C1 segment of cervical spinal cord (tissue), 14 donors: ENCODE measurements at regions not wholly inside any gene's neighbourhood (a gene's known extent, or its start where the extent isn't known, plus 50 kb on each side); places are given as distances from the start of the nearest gene placed in this dataset.
A peak's percentile ranks its signal among the peaks of the same experiment; 100 is the strongest.
"Not testable (repeated sequence)": the region's sequence is repeated elsewhere in the genome, so short reads cannot be mapped to it uniquely, and the experiment has no call there.

Experiments used
- DNase-seq, 14 donors: peaks; one replicate each; lab custom pipeline; 2025; lab: John Stamatoyannopoulos, UW

GRCh38 chr1:98575955-98576354, 85.6 kb upstream of the SNX7 start:
- no peak for DNase-seq

- no peak for DNase-seq
Measured at GRCh38 chr1:98565951-98566350, 95.6 kb upstream of the SNX7 start.

- no peak for DNase-seq
Measured at GRCh38 chr1:98559291-98559690, 102.2 kb upstream of the SNX7 start.

- peak in 2 of 14 donors; percentile 3 to 5 for DNase-seq
Measured at GRCh38 chr1:98557895-98558294, 103.6 kb upstream of the SNX7 start.

GRCh38 chr1:98556521-98557158, 104.9 kb upstream of the SNX7 start:
- no peak for DNase-seq

- DNase-seq, result no peak
Measured at GRCh38 chr1:98555814-98556213, 105.7 kb upstream of the SNX7 start.

- DNase-seq, result not testable (repeated sequence)
Measured at GRCh38 chr1:98552576-98553074, 108.9 kb upstream of the SNX7 start.

- no peak for DNase-seq
Measured at GRCh38 chr1:98550076-98550475, 111.4 kb upstream of the SNX7 start.

GRCh38 chr1:98546319-98546718, 115.2 kb upstream of the SNX7 start:
- DNase-seq, result no peak

GRCh38 chr1:98538106-98538505, 123.4 kb upstream of the SNX7 start:
- DNase-seq, result no peak

- DNase-seq, result no peak
Measured at GRCh38 chr1:98523256-98523655, 138.3 kb upstream of the SNX7 start.

- no peak for DNase-seq
Measured at GRCh38 chr1:98516306-98516705, 145.2 kb upstream of the SNX7 start.

- no peak for DNase-seq
Measured at GRCh38 chr1:98515744-98516143, 145.8 kb upstream of the SNX7 start.

GRCh38 chr1:98512216-98512615, 149.3 kb upstream of the SNX7 start:
- not testable (repeated sequence) for DNase-seq

- no peak for DNase-seq
Measured at GRCh38 chr1:98503771-98504170, 157.8 kb upstream of the SNX7 start.

- DNase-seq, result no peak
Measured at GRCh38 chr1:98502937-98503336, 158.6 kb upstream of the SNX7 start.

GRCh38 chr1:98500324-98500723, 161.2 kb upstream of the SNX7 start:
- DNase-seq, result no peak

GRCh38 chr1:98498651-98499050, 162.9 kb upstream of the SNX7 start:
- no peak for DNase-seq

- DNase-seq, result no peak
Measured at GRCh38 chr1:98497497-98497896, 164.0 kb upstream of the SNX7 start.

- no peak for DNase-seq
Measured at GRCh38 chr1:98496256-98496995, 165.1 kb upstream of the SNX7 start.

GRCh38 chr1:98493469-98493868, 168.1 kb upstream of the SNX7 start:
- DNase-seq, result no peak

- no peak for DNase-seq
Measured at GRCh38 chr1:98490099-98490498, 171.4 kb upstream of the SNX7 start.

GRCh38 chr1:98487620-98488019, 173.9 kb upstream of the SNX7 start:
- no peak for DNase-seq
